ENCODE measurements at regions not wholly inside any gene's neighbourhood (a gene's known extent, or its start where the extent isn't known, plus 50 kb on each side); places are given as distances from the start of the nearest gene placed in this dataset.
"Not testable (repeated sequence)": the region's sequence is repeated elsewhere in the genome, so short reads cannot be mapped to it uniquely, and the experiment has no call there.

DNA sequence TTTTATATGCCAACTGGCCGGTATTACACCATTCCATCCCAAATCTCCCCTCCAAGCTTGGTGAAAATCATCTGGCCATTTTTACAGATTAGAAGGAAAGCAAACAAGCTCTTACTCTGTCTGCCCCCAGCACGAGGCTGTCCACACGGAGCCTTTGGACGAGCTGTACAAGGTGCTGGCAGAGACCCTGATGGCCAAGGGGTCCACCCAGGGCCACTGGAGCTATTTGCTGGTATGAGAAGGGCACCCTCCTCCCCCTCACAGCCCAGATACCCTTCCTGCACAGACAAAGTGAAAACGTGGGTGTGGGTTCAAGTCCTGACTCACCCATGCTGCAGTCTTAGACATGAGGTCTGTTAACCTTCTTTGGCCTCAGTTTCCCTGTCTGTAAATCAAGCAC is 84.9 kb upstream of the DRD5 start:
- not testable (repeated sequence) for TF ChIP-seq BCL11A (tag by site-specific recombination; IDR thresholded peaks at IDR 0.05; ENCODE audit: low read depth); ZFP3 (tag by site-specific recombination; IDR thresholded peaks at IDR 0.05; ENCODE audit: low read depth); ZNF239 (tag by site-specific recombination; IDR thresholded peaks at IDR 0.05); ZNF121 (tag by site-specific recombination; IDR thresholded peaks at IDR 0.05); ZNF302 (tag by site-specific recombination; IDR thresholded peaks at IDR 0.05; ENCODE audit: low read depth); ZNF670 (tag by site-specific recombination; IDR thresholded peaks at IDR 0.05; ENCODE audit: low read depth); ZNF112 (tag by site-specific recombination; IDR thresholded peaks at IDR 0.05); ZNF785 (tag by site-specific recombination; IDR thresholded peaks at IDR 0.05); ZNF501 (tag by site-specific recombination; IDR thresholded peaks at IDR 0.05); ZNF146 (tag by site-specific recombination; IDR thresholded peaks at IDR 0.05)
- TF ChIP-seq, protein P1, sequence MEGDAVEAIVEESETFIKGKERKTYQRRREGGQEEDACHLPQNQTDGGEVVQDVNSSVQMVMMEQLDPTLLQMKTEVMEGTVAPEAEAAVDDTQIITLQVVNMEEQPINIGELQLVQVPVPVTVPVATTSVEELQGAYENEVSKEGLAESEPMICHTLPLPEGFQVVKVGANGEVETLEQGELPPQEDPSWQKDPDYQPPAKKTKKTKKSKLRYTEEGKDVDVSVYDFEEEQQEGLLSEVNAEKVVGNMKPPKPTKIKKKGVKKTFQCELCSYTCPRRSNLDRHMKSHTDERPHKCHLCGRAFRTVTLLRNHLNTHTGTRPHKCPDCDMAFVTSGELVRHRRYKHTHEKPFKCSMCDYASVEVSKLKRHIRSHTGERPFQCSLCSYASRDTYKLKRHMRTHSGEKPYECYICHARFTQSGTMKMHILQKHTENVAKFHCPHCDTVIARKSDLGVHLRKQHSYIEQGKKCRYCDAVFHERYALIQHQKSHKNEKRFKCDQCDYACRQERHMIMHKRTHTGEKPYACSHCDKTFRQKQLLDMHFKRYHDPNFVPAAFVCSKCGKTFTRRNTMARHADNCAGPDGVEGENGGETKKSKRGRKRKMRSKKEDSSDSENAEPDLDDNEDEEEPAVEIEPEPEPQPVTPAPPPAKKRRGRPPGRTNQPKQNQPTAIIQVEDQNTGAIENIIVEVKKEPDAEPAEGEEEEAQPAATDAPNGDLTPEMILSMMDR (tag by site-specific recombination; IDR thresholded peaks at IDR 0.05) = not testable (repeated sequence)
- TF ChIP-seq, protein P2, sequence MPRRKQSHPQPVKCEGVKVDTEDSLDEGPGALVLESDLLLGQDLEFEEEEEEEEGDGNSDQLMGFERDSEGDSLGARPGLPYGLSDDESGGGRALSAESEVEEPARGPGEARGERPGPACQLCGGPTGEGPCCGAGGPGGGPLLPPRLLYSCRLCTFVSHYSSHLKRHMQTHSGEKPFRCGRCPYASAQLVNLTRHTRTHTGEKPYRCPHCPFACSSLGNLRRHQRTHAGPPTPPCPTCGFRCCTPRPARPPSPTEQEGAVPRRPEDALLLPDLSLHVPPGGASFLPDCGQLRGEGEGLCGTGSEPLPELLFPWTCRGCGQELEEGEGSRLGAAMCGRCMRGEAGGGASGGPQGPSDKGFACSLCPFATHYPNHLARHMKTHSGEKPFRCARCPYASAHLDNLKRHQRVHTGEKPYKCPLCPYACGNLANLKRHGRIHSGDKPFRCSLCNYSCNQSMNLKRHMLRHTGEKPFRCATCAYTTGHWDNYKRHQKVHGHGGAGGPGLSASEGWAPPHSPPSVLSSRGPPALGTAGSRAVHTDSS (tag by site-specific recombination; IDR thresholded peaks at IDR 0.05) = not testable (repeated sequence)
- TF ChIP-seq, protein P3, sequence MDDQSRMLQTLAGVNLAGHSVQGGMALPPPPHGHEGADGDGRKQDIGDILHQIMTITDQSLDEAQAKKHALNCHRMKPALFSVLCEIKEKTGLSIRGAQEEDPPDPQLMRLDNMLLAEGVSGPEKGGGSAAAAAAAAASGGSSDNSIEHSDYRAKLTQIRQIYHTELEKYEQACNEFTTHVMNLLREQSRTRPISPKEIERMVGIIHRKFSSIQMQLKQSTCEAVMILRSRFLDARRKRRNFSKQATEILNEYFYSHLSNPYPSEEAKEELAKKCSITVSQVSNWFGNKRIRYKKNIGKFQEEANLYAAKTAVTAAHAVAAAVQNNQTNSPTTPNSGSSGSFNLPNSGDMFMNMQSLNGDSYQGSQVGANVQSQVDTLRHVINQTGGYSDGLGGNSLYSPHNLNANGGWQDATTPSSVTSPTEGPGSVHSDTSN (CRISPR knock-in tag; IDR thresholded peaks at IDR 0.05) = not testable (repeated sequence)

All from HEK293 (cell line).